Naive thymus-derived CD4-positive, alpha-beta T cell (primary cell): ENCODE measurements at regions not wholly inside any gene's neighbourhood (a gene's known extent, or its start where the extent isn't known, plus 50 kb on each side); places are given as distances from the start of the nearest gene placed in this dataset.

Source experiments
- ATAC-seq: fragments of 150-1000 bp; cut with Tn5 transposase; 2 replicates; pipeline ENCODE4 v1.10.0; 2021; ENCODE audit warnings: mild to moderate bottlenecking, moderate library complexity
- CTCF ChIA-PET: fragments of 350-600 bp; sonication (Branson Sonifier 250); formaldehyde crosslinking; loops from one replicate; lab custom pipeline; 2021; ENCODE audit warnings: antibody characterized with exemption; lab: Charles Lee
- POLR2A ChIA-PET: fragments of 350-600 bp; sonication (Branson Sonifier 250); formaldehyde crosslinking; loops from one replicate; lab custom pipeline; 2021; ENCODE audit warnings: antibody characterized with exemption, inconsistent platforms; lab: Charles Lee
- DNase-seq, 9 donors: peaks; one replicate each; pipeline versions ENCODE4 v3.0.0 to v3.0.0-alpha.2; 2020 to 2022; ENCODE audit warnings: mixed read lengths in 1 of 9
- H3K27ac ChIP-seq: one replicate; pipeline ENCODE4 v1.7.0; 2013; ENCODE audit warnings: mild to moderate bottlenecking, low read depth, low read length, moderate library complexity
- H3K27me3 ChIP-seq, 2 donors: one replicate each; pipeline ENCODE4 v1.7.0; 2013; ENCODE audit warnings: low read length in 2 of 2, mild to moderate bottlenecking in 2 of 2, moderate library complexity in 2 of 2; ENCODE audit not compliant: control insufficient read depth in 2 of 2, insufficient read depth in 2 of 2
- H3K36me3 ChIP-seq, 3 experiments: 1 replicate in 2 of 3; 2 replicates in 1 of 3; pipeline ENCODE4 v1.7.0; 2013; ENCODE audit warnings: low read length in 3 of 3, mild to moderate bottlenecking in 3 of 3, moderate library complexity in 1 of 3; ENCODE audit not compliant: insufficient read depth in 3 of 3, control insufficient read depth in 2 of 3
- H3K4me1 ChIP-seq, 2 donors: one replicate each; pipeline ENCODE4 v1.7.0; 2013; ENCODE audit warnings: low read length in 2 of 2, mild to moderate bottlenecking in 2 of 2, moderate library complexity in 1 of 2; ENCODE audit not compliant: control insufficient read depth in 2 of 2, insufficient read depth in 2 of 2
- H3K4me3 ChIP-seq: 2 replicates; pipeline ENCODE4 v1.7.0; 2013; ENCODE audit warnings: mild to moderate bottlenecking, low read length
- H3K9me3 ChIP-seq, 3 experiments: 1 replicate in 2 of 3; 2 replicates in 1 of 3; pipeline ENCODE4 v1.7.0; 2013; ENCODE audit warnings: low read length in 3 of 3; ENCODE audit not compliant: control insufficient read depth in 2 of 3
- H3K27ac Mint-ChIP-seq, 9 donors: one replicate each; pipeline ENCODE4 v1.8.0; 2020 to 2022; ENCODE audit warnings: mixed read lengths in 9 of 9, mild to moderate bottlenecking in 8 of 9, moderate library complexity in 5 of 9, inconsistent platforms in 2 of 9
- H3K27me3 Mint-ChIP-seq, 5 donors: one replicate each; pipeline ENCODE4 v1.8.0; 2021 to 2022; ENCODE audit warnings: mixed read lengths in 5 of 5, mild to moderate bottlenecking in 1 of 5
- H3K36me3 Mint-ChIP-seq, 5 donors: one replicate each; pipeline ENCODE4 v1.8.0; 2020 to 2022; ENCODE audit warnings: mixed read lengths in 5 of 5, mild to moderate bottlenecking in 3 of 5, inconsistent platforms in 1 of 5
- H3K4me1 Mint-ChIP-seq, 7 donors: one replicate each; pipeline ENCODE4 v1.8.0; 2020 to 2022; ENCODE audit warnings: mixed read lengths in 7 of 7, mild to moderate bottlenecking in 3 of 7, inconsistent platforms in 1 of 7
- H3K4me3 Mint-ChIP-seq, 10 donors: one replicate each; pipeline ENCODE4 v1.8.0; 2020 to 2022; ENCODE audit warnings: mild to moderate bottlenecking in 10 of 10, mixed read lengths in 10 of 10, moderate library complexity in 6 of 10, inconsistent platforms in 2 of 10
- H3K9me3 Mint-ChIP-seq, 11 donors: one replicate each; pipeline ENCODE4 v1.8.0; 2020 to 2022; ENCODE audit warnings: mixed read lengths in 11 of 11, mild to moderate bottlenecking in 4 of 11, inconsistent platforms in 1 of 11, moderate library complexity in 1 of 11
- intact Hi-C, 2 donors: fragments of 100-400 bp; cut with micrococcal nuclease; formaldehyde crosslinking; loops; one replicate each; pipeline ENCODE4 v1.15.1; 2023

GRCh38 chr2:49811502-49811901 is 657.2 kb upstream of the FSHR start:
- H3K4me1 ChIP-seq: no peaks in the 10 kb centered on the region
- Mint-ChIP-seq H3K27me3 (no peaks in the 10 kb centered on the region), H3K36me3 (no peaks in the 10 kb centered on the region), H3K4me1 (no peaks in the 10 kb centered on the region), H3K27ac (no peak overlapping the region), H3K9me3 (peaks cover 0 to 9% (median 0%) of the 10 kb centered on the region in 11 donors), H3K4me3 (no peak overlapping the region)
- H3K27me3 ChIP-seq: no peaks in the 10 kb centered on the region
- no peaks in the 10 kb centered on the region for H3K36me3 ChIP-seq
- H3K27ac ChIP-seq: no peak overlapping the region
- H3K9me3 ChIP-seq: no peaks in the 10 kb centered on the region
- intact Hi-C loops: no loop called here
- no peak for DNase-seq
- no peak overlapping the region for H3K4me3 ChIP-seq
- ChIA-PET CTCF (no interaction called here), POLR2A (no interaction called here)
- ATAC-seq: no peak

- Histone ChIP-seq H3K27ac (no peak overlapping the region), H3K9me3 (no peaks in the 10 kb centered on the region), H3K4me3 (no peak overlapping the region), H3K4me1 (no peaks in the 10 kb centered on the region), H3K27me3 (no peaks in the 10 kb centered on the region), H3K36me3 (no peaks in the 10 kb centered on the region)
- Mint-ChIP-seq H3K4me3 (no peak overlapping the region), H3K9me3 (peaks cover 0 to 5% (median 0%) of the 10 kb centered on the region in 11 donors), H3K27ac (no peak overlapping the region), H3K4me1 (no peaks in the 10 kb centered on the region), H3K36me3 (no peaks in the 10 kb centered on the region), H3K27me3 (no peaks in the 10 kb centered on the region)
- ATAC-seq: no peak
- intact Hi-C loops: no loop called here
- CTCF ChIA-PET: no interaction called here
- POLR2A ChIA-PET: no interaction called here
- DNase-seq: no peak
Measured at GRCh38 chr2:49807689-49808088, 653.4 kb upstream of the FSHR start.

DNA sequence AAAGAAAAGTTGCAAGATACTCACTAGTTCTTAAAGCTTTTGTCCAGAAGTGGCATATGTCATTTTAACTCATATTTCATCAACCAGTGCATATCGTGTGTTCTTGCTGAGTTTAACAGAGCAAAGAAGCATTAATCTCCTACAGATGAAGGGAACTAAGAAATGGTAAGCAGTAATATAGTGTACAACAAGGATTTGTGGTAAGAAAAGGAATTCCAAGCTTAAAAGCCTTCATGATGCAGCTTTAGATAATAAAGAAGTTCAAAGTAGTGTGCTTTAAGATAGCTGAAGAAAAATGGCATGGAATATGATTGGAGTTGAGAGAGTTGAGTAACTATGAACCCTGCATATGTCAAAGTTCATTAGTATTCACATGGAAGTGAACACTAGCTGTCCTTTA is 649.8 kb upstream of the FSHR start:
- no peaks in the 10 kb centered on the region for H3K27me3 ChIP-seq
- H3K9me3 ChIP-seq: no peaks in the 10 kb centered on the region
- ChIA-PET POLR2A (no interaction called here), CTCF (no interaction called here)
- Mint-ChIP-seq H3K27me3 (no peaks in the 10 kb centered on the region), H3K9me3 (peaks cover 0 to 23% (median 4%) of the 10 kb centered on the region in 11 donors), H3K36me3 (no peaks in the 10 kb centered on the region), H3K27ac (no peak overlapping the region), H3K4me3 (no peak overlapping the region), H3K4me1 (no peaks in the 10 kb centered on the region)
- H3K36me3 ChIP-seq: no peaks in the 10 kb centered on the region
- H3K4me1 ChIP-seq: no peaks in the 10 kb centered on the region
- DNase-seq: no peak
- intact Hi-C loops: no loop called here
- ATAC-seq: no peak
- H3K4me3 ChIP-seq: no peak overlapping the region
- H3K27ac ChIP-seq: no peak overlapping the region

DNA sequence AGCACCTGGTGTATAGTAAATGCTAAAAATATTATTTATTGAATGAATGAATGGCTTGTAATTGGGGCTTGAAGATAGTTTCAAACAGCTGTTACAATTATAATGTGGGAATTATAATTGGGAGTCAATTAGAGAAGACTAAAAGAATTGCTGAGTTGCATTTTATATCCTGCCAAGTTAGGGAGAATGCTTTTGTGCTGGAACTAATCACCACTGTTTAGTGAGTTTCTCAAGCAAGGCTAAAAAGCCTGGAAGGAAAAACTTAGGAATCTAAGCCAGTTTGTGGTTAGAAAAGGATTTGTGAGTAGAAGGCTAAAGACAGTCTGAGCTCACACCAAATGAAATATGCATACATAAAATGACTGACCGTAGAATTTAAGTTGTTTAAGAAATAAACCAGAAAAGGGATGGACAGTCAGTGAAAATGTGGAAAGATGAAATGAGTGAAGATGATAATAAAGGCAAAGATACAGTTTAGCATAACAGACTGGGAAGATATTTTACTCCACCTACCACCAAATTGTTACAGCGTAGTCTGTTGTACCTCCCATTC is 647.7 kb upstream of the FSHR start:
- H3K27ac Mint-ChIP-seq: no peak overlapping the region
- intact Hi-C loops: no loop called here

GRCh38 chr2:49798570-49798969 is 644.3 kb upstream of the FSHR start:
- Histone ChIP-seq H3K9me3 (no peaks in the 10 kb centered on the region), H3K27me3 (no peaks in the 10 kb centered on the region), H3K4me3 (no peak overlapping the region), H3K4me1 (no peaks in the 10 kb centered on the region), H3K36me3 (no peaks in the 10 kb centered on the region), H3K27ac (no peak overlapping the region)
- Mint-ChIP-seq H3K27ac (no peak overlapping the region), H3K27me3 (no peaks in the 10 kb centered on the region), H3K36me3 (no peaks in the 10 kb centered on the region), H3K9me3 (peaks cover 0 to 23% (median 7%) of the 10 kb centered on the region in 11 donors), H3K4me3 (no peak overlapping the region), H3K4me1 (no peaks in the 10 kb centered on the region)
- POLR2A ChIA-PET: no interaction called here
- no peak for DNase-seq
- ATAC-seq: no peak
- intact Hi-C loops: loop anchor here in 1 of 2 donors (5.0 kb wide), 1 partner anchor 964 kb away; no protein-coding TSS in a partner anchor
- CTCF ChIA-PET: no interaction called here

More for the DNA sequence above, 647.7 kb upstream of the FSHR start:
- Histone ChIP-seq H3K4me3 (no peak overlapping the region), H3K27me3 (no peaks in the 10 kb centered on the region), H3K27ac (no peak overlapping the region), H3K9me3 (no peaks in the 10 kb centered on the region), H3K4me1 (no peaks in the 10 kb centered on the region), H3K36me3 (no peaks in the 10 kb centered on the region)
- H3K36me3 Mint-ChIP-seq: no peaks in the 10 kb centered on the region
- H3K27me3 Mint-ChIP-seq: no peaks in the 10 kb centered on the region
- no peak overlapping the region for H3K4me3 Mint-ChIP-seq
- ATAC-seq (no peak), DNase-seq (no peak)
- ChIA-PET CTCF (no interaction called here), POLR2A (no interaction called here)
- H3K4me1 Mint-ChIP-seq: no peaks in the 10 kb centered on the region
- H3K9me3 Mint-ChIP-seq: peaks cover 0 to 23% (median 5%) of the 10 kb centered on the region in 11 donors

GRCh38 chr2:49796266-49796665 is 642.0 kb upstream of the FSHR start:
- H3K4me1 ChIP-seq: no peaks in the 10 kb centered on the region
- intact Hi-C loops: loop anchor here in 1 of 2 donors (5.0 kb wide), 1 partner anchor 966 kb away; no protein-coding TSS in a partner anchor

GRCh38 chr2:49794396-49794795 is 640.1 kb upstream of the FSHR start:
- POLR2A ChIA-PET: no interaction called here
- CTCF ChIA-PET: no interaction called here
- Mint-ChIP-seq H3K36me3 (no peaks in the 10 kb centered on the region), H3K27ac (no peak overlapping the region), H3K4me3 (no peak overlapping the region), H3K9me3 (peaks cover 0 to 19% (median 2%) of the 10 kb centered on the region in 11 donors), H3K4me1 (no peaks in the 10 kb centered on the region), H3K27me3 (no peaks in the 10 kb centered on the region)
- DNase-seq: no peak
- ATAC-seq: no peak
- Histone ChIP-seq H3K4me3 (no peak overlapping the region), H3K9me3 (no peaks in the 10 kb centered on the region), H3K27me3 (no peaks in the 10 kb centered on the region), H3K36me3 (no peaks in the 10 kb centered on the region), H3K4me1 (no peaks in the 10 kb centered on the region), H3K27ac (no peak overlapping the region)
- intact Hi-C loops: no loop called here

More at GRCh38 chr2:49796266-49796665, 642.0 kb upstream of the FSHR start:
- Mint-ChIP-seq H3K36me3 (no peaks in the 10 kb centered on the region), H3K27me3 (no peaks in the 10 kb centered on the region), H3K4me1 (no peaks in the 10 kb centered on the region), H3K9me3 (peaks cover 0 to 20% (median 4%) of the 10 kb centered on the region in 11 donors), H3K27ac (no peak overlapping the region), H3K4me3 (no peak overlapping the region)
- ChIA-PET CTCF (no interaction called here), POLR2A (no interaction called here)
- no peaks in the 10 kb centered on the region for H3K27me3 ChIP-seq
- DNase-seq (no peak), ATAC-seq (no peak)
- no peak overlapping the region for H3K4me3 ChIP-seq
- H3K9me3 ChIP-seq: no peaks in the 10 kb centered on the region
- H3K27ac ChIP-seq: no peak overlapping the region
- H3K36me3 ChIP-seq: no peaks in the 10 kb centered on the region
